ENCODE measurements at regions not wholly inside any gene's neighbourhood (a gene's known extent, or its start where the extent isn't known, plus 50 kb on each side); places are given as distances from the start of the nearest gene placed in this dataset.
"Not testable (repeated sequence)": the region's sequence is repeated elsewhere in the genome, so short reads cannot be mapped to it uniquely, and the experiment has no call there.

DNA sequence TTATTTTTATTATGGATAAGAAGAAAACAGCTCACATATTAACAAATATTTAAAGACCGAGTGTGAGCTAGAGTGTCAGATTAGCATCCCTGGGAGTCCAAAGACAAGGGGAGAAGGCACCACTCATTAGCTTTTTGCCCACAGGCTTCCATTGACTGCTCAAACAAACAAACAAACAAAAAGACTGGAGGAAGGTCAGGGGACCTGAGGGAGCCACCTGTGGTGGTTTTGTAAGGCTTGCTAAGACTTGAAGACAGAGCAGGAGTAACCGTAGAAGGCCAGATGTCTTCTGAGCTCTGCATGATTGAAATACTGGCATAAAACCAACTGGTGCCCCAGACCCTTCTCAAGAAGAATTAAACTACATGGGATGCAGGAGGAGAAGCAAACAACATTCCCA is 395.2 kb upstream of the CNTN5 start:
- DNase-seq = no peak

DNA sequence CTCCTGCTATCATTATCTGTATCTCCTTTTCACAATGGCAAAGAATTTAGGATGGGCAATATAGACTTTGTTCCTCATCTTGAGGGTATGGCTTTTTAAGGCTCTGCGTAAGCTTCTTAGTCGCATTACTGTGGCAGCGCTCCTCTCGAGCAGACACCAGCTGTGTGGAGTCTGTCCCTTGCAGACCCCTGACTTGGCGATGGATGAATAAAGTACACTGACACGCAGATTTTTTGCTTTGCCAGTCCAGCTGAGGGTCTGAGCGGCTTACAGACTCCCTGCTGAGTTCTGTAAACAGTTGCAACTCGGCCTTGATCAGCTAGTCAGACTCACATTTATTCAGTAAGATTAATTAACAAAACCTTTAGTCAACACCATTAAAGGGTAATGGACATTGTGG is 390.0 kb upstream of the CNTN5 start:
- DNase-seq = no peak

DNA sequence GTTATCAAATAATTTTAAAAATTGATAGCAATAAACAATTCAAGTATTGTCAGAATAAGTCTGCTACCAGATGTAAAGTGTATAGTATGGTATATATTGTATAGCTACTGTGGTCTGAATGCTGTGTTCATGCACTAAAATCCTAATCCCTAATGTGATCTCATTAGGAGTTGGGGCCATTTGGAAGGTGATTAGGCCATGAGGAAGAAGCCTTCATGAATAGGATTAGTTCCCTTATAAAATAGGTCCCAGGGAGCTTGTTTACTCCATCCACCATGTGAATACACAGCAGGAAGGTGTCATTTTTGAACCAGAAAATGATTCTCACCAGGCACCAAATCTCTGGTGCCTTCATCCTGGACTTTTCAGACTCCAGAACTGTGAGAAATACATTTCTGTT is 363.0 kb upstream of the CNTN5 start:
- no peak for DNase-seq

DNA sequence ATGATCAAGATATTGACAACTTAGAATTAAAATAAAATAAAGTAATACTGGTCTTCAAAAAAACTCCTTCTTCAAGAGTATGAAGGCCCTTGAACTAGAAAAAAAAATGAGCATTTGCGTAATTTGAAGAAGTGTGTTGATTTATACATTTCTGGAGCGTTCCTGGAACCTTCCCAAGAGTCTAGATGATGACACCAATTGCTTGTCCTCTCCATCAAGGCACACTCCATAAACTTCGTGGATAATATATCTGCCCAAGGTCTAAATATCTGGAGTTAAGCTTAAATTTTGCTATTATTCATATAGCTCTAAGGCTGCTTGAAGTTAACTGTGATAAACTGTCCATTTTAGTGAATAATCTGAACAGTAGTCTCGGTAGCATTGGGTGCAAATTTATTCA is 361.3 kb upstream of the CNTN5 start:
- DNase-seq = no peak

DNA sequence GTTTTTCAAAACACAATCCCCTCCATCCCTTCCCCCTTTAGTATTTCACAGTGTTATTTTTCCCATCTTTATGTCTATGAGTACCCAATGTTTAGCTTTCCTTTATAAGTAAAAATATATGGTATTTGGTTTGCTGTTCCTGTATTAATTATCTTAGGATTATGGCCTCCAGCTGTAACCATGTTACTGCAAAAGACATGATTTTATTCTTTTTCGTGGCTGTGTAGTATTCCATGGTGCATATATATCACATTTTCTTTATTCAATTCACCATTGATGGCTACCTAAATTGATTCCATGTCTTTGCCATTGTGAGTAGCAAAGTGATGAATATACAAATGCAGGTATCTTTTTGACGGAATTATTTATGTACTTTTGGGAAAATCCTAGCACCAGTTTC is 346.4 kb upstream of the CNTN5 start:
- no peak for DNase-seq

DNA sequence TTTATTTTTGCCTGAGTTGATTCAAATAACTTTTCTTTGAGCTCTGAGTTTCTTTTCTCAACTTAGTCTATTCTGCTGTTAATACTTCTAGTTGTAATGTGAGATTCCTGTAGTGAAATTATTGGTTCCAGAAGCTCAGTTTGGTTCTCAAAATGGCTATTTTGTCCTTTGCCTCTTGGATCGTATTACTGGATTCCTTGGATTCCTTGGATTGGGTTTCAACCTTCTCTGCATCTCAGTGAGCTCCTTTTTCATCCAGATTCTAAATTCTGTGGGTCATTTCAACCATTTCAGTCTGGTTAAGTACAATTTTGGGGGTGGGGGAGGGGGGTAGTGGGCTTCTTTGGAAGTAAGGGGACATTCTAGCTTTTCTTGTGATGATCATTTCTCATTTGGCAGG is 341.1 kb upstream of the CNTN5 start:
- no peak for DNase-seq

DNA sequence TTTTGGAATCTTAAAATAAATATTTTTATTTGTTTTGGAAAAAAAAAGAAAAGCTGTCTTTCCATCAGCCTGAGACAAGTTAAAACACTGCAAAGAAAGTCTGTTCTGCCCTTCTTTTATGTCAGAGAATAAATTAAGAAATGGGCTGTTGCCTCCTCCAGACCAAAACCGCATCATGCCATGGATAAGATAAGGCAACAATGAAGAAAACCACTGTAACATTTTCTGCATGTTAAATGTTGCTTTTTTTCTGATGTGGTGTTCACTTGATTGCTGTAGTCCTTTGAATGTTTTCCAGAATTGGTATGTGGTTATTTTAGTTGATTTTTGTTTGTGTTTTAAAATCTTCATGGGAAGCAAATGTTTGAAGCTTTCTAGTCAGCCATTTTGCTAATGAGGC is 319.2 kb upstream of the CNTN5 start:
- no peak for DNase-seq

DNA sequence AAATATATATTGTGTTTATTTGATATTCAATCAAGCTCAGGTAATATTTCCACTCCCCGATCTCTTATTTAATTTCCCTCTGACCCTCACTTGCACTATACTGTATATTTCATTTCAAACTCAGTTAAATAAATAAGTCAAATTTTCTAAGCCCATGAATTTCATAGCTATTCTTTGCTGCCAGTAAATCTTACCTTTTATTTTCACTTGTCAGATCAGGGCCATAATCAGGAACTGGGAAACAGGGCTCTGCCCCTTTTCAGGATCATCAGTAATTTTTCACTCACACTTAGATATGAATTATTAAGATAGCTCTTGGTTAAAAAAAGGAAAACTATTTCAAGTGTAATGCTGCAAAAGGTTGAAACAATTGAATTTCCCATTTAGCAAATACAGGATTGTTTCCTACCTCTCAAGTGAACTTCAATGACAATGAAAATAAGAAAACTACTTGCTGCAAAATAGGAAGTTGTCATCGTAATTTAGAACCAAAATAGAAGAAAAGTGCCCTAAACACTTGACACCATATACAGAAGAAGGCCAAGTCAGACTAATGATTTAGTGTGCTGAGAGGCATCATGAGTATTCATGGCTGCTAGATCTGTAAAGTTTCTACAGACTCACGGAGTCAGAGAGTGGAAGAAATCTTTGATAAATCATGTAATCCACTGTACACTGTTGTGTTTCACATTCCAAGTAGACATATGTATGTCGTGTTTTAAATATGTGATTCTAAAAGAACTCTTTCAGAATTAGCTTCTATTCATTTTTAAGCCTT is 316.8 kb upstream of the CNTN5 start:
- DNase-seq = no peak

DNA sequence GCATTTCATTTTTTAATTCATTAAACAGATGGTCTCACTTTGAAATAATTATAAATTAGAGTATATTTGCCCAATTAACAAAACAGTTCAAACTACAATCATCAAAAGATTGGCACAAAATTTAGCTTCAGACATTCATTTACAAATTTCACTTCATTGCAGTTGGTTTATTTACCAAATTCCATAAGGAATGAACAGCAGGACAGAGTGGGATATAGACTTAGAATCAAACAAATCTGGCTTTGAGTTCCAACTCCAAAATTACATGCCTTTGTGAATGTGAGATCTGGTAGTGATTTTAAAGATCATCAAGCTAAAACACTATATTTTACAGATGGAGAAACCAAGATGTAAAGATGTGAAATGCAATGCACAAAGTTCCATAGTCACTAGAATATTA is 310.7 kb upstream of the CNTN5 start:
- no peak for DNase-seq

DNA sequence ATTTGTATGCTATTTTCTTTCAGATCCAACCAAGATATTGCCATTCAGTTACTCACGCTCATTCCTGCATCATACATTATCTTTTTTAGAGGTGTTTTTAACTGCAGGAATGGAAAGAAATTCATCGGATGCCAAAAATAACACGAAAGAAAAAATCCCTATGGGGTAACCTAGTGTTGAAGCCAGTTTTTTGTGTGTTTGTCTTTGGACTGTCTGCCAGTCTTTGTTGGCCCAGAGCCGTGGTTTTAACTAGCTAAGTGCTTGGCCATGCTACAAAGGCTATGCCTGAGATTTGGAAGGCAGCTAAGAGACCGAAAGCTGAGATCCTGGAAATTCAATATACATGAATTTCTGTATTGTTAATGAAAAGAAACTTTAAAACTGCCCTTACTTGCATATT is 309.8 kb upstream of the CNTN5 start:
- no peak for DNase-seq

DNA sequence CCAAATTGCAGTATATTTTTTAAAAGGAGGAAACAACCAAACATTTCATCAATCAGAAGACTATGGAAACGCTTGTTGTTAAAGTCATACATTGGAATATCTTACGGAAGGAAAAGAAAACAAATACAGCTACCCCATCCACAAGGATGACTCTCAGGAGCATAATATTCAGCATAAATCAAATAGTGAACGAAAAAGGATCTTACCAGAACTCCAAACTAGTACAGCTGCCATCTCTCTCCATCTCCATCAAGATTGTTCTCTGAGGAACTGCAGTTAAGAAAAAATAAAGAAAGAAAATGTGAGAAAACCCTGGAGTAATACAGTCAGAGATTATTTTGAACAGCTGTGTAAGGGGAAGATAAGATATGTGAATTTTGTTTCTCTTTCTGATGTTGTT is 299.8 kb upstream of the CNTN5 start:
- DNase-seq = no peak

DNA sequence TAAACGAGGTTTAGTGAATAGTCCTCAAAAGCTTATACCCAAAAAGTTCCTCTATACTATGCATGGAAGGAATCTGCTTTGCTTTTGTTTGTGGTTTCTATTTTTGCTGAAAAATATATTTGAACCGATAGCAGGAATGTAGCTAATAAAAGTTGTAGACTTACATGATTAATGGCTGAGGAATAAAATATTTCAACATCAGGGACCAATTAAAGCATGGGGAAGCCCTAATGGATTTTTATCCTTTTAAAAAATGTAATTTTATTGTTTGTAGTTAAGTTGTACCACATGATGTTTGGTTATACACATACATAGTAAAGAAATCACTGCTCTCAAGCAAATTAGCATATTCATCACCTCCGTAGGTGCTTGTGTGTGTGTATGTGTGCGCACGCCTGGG is 295.3 kb upstream of the CNTN5 start:
- DNase-seq = no peak

DNA sequence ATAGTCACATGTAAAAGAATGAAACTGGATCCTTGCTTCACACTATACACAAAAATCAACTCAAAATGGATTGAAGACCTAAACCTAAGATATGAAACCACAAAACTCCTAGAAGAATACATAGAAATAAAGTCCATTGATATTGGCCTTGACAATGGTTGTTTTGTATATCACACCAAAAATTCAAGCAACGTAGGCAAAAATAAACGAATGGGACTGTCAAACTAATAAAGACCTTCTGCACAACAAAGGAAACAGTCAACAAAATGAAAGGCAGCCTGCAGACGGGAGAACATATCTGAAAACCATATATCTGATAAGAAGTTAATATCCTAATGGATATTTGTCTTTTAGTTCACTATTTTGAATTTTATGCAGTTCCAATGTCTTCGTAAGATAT is 292.3 kb upstream of the CNTN5 start:
- no peak for DNase-seq

DNA sequence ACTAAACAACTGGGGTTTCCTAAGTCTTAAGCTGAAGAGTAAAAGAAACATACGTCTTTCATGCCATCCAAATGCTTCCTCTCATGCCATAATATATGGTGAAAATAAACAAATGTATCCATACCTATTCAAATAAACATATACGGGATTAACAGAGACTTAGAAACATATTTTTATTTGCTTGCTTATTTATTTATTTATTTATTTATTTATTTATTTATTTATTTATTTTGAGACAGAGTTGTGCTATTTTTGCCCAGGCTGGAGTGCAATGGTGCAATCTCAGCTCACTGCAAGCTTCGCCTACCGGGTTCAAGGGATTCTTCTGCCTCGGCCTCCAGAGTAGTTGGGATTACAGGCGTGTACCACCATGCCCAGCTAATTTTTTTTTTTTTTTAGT is 291.6 kb upstream of the CNTN5 start:
- no peak for DNase-seq

DNA sequence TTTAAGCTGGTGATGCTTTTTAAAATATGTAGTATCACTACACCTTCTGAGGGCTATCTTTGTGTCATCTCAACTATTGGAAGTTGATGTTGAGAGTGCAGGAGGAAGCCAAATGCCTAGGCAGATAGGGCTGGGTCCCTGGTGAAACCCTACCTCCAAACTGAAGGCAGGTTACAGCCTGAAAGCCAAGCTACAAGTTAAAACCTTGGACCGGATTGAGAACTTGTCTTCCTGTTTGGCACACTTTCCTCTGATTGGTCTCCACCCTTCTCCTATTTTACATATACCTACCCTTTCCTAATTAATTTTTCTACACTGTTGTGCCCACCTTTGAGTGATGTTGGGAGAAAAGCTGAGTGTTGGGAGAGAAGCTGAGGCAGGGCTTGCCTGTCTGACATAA is 287.8 kb upstream of the CNTN5 start:
- no peak for DNase-seq

DNA sequence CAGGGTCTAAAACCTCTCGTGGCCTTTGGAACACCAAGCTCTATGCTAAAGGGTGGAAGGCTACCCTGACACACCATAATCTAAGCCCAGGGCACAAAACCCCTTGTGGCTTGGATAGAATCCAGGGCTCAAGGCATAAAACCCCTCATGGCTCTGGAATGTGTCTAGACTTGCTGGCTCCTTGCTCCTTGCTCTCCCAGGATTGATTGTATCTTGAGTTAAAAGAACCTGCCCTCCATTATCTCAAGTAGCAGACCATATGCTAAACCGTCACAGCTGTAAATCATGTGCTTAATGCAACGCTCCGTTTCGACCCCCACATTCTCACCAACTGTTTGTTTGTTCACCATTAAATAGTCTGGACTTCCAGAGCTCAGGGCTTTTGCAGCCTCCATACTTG is 287.4 kb upstream of the CNTN5 start:
- DNase-seq = not testable (repeated sequence)

DNA sequence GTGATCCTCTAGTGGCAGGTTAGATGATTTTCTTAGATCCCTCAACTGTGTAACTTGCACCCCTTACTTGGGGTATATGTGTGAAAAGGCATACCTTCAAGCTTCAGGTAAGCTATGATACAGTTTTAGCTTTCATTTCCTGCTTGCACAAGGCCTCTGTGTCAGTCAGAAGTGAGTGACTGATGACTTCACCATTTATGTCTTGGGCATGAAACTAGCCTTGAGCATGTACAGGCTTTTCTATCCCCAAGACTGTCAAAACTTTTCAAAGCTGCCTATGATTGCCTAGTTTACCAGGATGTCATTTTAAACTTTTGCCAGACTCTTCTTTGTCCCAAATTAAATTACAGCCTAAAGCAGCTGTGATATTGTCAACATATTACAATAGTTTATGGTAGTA is 286.1 kb upstream of the CNTN5 start:
- no peak for DNase-seq

DNA sequence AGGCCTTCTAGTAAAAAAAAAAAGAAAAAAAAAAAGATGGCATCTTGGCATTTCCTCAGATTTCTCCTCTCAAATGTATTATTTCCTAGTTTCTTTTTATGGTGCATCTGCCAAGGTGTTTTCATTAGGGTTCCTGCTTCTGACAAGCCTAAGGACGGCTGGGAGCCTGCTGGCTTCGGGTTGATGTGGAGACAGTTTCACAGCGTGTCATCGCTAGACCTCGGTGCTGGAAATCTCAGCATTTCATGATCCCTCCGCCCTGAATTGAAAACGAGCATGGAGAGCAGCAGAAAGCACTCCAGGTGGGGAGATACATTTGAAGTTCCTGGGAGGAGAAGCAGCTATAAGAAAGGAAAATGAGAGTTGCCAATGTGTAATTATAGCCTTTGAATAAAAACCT is 283.9 kb upstream of the CNTN5 start:
- DNase-seq = no peak

DNA sequence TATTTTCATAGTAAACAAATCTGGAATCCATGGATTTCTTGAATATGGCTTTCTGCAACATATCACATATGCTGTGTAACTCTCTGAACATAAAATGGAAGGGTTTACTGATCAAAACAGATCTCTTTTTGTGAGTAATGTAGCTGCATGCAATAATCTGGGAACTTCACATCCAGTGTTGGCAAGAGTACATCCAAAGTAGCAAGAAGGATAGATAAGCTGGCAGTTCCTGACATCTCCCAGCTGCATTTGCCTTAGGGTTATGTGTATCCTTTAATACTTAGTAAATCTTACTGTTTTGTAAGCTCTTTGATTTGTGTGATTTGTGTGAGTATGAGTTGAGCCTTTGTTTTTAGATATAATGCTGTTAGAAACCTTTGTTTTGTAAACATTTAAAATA is 280.4 kb upstream of the CNTN5 start:
- DNase-seq = no peak

DNA sequence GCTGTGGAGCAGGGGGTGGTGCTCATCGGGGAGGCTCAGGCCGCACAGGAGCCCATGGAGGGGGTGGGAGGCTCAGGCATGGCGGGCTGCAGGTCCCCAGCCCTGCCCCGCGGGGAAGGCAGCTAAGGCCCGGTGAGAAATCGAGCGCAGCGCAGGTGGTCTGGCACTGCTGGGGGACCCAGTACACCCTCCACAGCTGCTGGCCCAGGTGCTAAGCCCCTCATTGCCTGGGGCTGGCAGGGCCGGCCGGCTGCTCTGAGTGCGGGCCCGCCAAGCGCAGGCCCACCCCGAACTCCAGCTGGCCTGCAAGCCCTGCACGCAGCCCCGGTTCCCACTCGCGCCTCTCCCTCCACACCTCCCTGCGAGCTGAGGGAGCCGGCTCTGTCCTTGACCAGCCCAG is 257.3 kb upstream of the CNTN5 start:
- DNase-seq = not testable (repeated sequence)

DNA sequence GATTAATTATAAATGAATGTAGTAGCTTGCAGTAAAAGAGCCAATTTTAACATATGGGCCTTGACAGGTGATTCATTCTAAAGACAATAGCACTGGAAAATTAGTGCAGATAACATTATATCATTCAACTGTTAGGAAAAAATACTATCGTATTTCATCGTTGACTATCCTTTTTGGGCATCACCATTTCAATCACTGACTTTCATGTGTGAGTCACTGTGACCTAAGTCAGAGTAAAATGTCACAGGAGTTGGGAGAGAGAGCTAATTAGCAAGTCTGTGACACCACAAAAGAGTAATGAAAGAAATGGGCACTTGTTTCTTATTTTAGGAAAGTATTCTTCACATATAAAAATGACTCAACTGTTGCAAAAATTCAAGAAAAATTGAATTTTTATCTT is 253.8 kb upstream of the CNTN5 start:
- no peak for DNase-seq

DNA sequence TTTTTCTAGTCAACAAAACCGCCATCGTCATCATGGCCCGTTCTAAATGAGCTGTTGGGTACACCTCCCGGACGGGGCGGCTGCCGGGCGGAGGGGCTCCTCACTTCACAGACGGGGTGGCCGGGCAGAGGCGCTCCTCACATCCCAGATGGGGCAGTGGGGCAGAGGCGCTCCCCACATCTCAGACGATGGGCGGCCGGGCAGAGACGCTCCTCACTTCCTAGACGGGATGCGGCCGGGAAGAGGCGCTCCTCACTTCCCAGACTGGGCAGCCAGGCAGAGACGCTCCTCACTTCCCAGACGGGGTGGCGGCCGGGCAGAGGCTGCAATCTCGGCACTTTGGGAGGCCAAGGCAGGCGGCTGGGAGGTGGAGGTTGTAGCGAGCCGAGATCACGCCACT is 250.7 kb upstream of the CNTN5 start:
- not testable (repeated sequence) for DNase-seq

DNA sequence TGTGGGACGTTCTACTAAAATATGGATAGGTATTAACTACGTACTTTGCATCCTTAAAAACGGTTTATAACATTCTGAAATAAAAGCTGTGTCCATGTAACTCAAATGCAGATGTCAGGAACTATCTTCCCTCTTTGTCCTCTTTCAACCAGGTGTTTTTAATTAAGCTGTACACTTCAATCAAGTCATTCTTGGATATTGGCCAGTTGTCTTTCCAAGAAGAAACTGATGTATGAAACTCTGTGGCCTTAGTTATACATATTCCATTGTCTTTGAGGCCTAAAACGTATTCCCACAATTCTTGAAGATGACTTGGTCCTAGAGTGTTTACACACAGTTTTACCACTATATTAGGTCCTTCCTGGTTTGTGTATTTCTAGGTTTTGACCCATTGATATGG is 249.0 kb upstream of the CNTN5 start:
- no peak for DNase-seq

DNA sequence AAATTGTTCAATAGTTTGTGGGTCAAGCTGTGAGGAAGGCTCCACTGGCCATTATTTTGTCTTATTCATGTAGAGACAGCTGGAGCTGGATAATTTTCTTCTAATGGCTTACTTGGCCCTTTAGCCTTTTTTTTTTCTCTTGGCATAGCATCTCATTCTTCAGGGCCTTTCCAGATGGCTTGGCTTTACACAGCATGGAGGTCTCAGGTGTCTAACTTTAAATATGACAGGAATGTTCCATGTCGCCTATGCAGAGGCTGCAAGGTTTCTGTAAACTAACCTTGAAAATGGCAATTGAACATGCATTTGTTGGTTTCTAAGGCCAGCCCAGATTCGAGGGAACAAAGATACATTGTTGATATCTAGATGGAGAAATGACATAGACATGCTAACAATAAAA is 247.9 kb upstream of the CNTN5 start:
- DNase-seq = no peak

DNA sequence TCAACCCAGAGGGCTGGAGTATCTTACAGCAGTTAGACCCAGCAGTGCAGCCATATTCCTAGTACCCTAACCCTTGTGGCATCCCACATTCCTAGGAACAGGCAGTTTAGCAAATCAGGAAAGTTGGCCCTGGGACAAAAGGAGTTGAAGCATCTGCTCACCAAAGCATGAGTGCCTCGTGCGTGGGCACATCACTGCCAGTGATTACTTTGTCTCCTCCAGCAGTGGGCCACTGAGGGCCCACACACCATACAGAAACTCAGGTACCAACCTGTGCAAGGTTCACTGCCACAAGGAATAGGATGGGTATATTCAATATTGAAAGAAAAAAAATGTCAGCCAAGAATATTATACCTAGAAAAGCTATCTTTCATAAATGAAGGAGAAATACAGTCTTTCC is 227.5 kb upstream of the CNTN5 start:
- DNase-seq = no peak

DNA sequence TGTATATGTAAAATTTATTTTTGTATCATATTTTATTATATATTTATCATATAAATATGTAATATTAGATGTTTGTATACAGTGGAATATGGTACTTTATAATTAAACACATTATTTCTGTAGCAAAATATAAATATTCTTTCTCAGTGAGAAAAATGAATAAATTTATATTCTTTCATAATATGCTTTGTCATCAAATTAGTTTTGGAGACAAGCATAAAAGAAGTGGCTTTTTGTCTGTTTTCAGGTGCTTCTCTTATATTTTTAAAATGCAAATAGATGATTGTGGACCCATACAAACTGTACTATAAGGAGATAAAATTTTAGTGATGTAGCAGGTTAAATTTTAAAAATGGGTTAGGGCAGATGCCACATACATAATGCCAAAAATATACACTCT is 222.4 kb upstream of the CNTN5 start:
- DNase-seq = no peak
